Right renal cortex interstitium (tissue), 3 donors: ENCODE measurements at regions not wholly inside any gene's neighbourhood (a gene's known extent, or its start where the extent isn't known, plus 50 kb on each side); places are given as distances from the start of the nearest gene placed in this dataset.

Experiments
- DNase-seq, 3 donors: peaks; one replicate each; pipeline ENCODE4 v3.0.0-alpha.2; 2013; ENCODE audit warnings: low read depth in 3 of 3, low spot score in 2 of 3

DNA sequence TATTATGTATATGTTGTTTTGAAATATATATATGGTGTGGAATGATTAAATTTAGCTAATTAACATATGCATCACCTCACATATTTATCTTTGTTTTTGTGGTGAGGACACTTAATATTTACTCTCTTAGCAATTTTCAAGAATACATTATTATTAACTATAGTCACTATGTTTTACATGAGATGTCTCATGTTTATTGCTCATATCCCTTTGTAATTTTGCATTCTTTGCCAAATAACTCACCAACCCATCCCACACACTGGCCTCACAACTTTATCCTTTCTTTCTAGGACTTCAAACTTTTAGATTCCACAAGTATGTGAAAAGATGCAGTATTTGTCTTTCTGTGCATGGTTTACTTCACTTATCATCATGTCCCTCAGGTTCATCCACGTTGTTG lies 950.2 kb upstream of the CADM2 start:
- no peak for DNase-seq

- DNase-seq: no peak
Measured at GRCh38 chr3:84023842-84024241, 934.9 kb upstream of the CADM2 start.

DNA sequence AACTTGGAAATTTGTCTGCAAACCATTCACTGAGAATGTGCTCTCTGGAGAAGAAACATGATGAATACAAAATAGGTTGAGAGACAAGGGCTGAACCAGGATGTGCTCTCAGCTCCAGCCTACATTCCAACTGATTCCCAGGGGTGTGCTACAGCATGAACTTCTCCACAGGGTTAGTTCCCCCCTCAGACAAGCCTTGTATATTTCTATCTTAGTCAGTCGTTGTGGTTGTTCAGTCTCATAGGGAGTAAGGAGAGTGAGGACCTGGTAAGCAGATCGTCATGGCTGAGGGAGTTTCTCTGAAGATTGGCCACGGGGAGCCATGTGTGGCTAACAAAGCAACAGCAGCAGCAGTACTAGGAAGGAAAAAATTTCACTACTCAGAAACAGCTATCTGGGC lies 919.7 kb upstream of the CADM2 start:
- no peak for DNase-seq

DNA sequence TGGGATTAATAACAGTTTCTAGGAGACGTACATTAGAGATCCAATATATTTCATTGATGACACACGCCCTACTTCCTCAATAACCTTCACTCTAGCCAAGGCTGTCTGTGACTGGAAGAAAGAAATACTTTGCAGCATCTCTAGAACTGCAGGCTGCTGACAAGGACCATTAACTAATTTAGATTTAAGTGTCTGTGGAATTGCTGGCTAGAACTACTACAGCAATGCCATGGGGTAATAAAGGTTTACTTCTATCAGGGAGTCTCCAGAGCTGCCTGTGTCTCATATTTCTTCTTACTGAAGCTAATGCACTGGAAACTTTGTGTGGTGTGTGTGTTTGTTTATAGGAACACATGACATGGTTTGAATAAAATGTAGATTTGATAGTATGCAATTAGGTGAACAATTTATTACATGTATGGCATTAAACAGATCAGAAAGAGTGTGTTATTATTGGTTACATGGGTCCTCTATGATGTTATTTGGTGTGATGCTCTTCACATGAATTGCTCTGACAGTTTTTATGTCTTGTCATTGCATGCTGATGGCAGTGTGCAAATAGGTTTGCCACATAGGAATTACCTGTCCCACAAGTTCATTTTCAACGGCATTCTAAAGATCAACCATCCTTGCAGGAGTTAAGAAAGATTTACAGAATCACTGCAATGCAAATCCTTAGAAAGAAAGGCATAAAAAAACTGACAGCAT lies 916.2 kb upstream of the CADM2 start:
- peak in 1 of 3 donors; percentile 8 for DNase-seq

GRCh38 chr3:84066915-84067314 lies 891.9 kb upstream of the CADM2 start:
- no peak for DNase-seq

- DNase-seq: no peak
Measured at GRCh38 chr3:84073664-84074063, 885.1 kb upstream of the CADM2 start.

DNA sequence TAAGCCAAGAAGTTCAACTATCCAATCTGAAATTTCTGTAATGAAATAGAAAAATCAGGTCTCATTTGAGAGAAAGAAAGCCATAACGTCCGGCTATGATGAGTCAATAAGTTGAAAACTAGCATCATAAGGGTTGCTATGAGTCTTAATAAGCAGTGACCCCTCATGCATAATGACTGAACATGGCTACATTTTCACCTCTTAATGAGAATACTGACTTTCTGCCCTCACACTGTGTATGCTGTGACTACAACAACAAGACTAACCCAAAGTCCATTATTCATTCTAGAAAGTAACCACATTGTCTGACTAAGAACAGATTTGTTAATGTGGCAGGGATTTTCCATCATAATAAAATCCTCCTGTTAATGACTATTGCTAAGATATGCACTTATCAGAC lies 884.0 kb upstream of the CADM2 start:
- DNase-seq: no peak

GRCh38 chr3:84077479-84077878 lies 881.3 kb upstream of the CADM2 start:
- no peak for DNase-seq

GRCh38 chr3:84082726-84083125 lies 876.1 kb upstream of the CADM2 start:
- no peak for DNase-seq

DNA sequence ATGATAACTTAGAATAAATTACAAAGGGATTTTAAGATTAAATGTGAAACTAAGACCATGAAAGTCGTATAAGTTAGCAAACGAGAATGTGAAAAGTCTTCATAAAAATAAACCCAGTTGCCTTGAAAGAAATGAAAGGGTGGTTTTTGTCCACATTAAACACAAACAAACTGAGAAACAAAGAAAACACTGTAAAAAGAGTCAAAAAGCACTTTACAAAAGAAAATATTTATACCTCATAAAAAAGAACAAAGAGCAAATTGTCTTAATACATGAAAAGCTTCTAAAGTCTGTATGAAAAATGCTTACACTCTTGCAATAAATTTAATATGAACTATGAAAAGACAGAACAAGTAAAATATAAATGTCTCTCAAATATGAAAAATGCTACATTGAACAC lies 865.9 kb upstream of the CADM2 start:
- DNase-seq: no peak

DNA sequence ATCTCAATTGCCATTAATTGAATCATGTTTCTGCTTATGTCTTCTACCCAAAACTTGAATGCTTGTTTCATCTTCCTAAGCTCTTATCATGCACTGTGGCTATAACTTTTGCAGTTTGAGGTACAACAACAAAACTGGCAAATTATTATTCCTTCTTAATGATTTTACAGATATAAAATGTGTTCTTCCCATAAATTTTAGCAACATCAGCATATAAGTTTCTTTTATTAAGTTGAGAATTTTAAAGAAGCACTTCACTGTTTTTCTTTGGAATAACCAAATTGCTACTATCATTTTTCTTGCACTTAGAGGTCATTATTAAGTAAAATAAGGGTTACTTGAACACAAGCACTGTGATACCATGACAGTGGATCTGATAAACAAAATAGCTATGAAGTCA lies 862.6 kb upstream of the CADM2 start:
- DNase-seq: no peak

DNA sequence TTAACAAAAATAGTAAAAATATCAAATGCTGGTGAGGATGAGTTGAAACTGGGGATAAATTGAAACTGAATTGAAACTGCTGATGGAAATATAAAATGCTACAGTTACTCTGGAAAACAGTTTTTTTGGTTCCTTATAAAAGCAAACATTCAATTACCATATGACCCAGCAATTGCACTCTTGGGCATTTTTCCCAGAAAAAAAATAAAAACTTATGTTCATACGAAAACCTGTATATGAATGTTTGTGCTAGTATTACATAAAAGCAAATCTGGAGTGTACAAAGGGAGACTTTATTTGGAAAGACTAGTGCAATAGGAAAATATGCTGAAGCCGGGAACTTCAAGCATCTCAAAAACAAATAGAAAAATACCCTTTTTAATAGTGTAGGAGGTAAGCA lies 857.9 kb upstream of the CADM2 start:
- DNase-seq: no peak

GRCh38 chr3:84108442-84108971 lies 850.3 kb upstream of the CADM2 start:
- DNase-seq: no peak

DNA sequence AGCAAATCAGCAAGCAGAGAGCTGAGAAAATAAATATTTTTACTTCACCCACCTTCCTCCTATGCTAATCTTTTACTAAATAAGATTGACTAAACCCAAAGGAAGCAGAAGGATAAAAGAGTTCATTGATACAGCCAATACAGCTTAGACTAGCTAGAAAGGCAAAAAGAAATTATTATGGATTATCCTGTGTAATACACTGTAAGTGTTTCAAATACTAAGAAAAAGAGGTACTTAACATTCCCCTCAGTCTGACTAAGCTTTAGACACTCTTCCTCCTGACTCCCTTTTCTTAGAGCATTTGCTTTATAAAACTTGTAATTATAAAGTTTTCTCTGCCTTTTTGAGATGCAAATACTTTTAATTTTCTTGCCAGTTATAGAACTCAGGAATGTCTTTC lies 848.9 kb upstream of the CADM2 start:
- no peak for DNase-seq

DNA sequence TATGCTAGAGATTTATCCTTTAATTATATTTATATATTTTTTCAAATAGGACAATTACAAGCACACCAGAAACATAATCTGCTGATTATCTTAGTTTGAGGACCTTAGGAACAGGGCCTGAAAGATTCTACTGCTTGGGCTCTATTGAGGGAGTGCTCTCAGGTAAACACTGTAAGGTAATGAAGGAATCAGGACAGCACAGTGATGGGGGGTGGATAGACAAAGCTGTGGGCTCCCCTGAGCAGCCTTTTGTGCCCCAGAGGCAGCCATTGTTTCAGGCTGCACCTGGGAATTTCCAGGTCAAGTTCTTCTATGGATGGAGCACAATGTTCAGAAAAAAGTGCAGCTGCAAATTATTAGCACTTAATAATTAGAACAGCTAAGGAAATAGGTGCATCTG lies 848.0 kb upstream of the CADM2 start:
- no peak for DNase-seq

GRCh38 chr3:84125201-84125721 lies 833.5 kb upstream of the CADM2 start:
- no peak for DNase-seq

- DNase-seq: no peak
Measured at GRCh38 chr3:84125760-84126159, 833.0 kb upstream of the CADM2 start.

DNA sequence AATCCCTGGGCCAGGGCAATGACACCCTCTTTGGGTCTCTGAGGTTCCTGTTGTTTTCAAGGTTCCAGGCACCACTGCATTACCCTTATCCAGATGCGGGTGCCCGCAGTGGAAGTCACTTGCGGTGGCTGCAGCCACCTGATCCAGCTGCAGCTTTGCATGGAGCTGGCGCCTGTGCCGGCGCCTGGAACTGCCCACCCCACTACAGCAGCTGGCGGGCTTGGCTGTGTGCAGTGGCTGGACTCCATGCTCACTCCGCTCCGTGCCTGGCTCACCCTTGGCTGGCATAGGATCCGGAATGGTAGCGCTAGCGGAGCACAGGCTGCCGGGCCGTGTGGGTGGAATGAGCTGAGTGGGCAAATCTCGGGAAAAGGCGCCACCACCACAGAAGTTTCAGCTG lies 832.6 kb upstream of the CADM2 start:
- DNase-seq: no peak

DNA sequence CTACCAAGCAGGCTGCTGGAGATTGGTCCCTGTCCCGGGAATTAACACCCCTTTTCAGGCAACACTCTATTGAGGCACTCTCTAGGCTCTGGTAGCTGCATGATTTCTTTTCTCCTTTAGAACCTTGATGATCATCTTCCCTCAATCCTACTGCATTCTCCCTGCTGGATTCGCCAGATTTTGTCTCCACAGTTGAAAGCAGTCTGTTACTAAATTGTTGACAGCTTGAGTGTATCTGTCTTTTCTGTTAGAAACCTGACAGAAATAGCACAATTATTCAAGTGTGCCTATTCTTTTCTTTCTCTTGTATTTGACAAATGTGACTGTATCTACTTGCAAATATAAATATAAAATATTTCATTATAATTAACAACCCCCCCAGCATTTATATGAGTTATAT lies 830.8 kb upstream of the CADM2 start:
- no peak for DNase-seq

GRCh38 chr3:84136425-84136824 lies 822.4 kb upstream of the CADM2 start:
- no peak for DNase-seq

DNA sequence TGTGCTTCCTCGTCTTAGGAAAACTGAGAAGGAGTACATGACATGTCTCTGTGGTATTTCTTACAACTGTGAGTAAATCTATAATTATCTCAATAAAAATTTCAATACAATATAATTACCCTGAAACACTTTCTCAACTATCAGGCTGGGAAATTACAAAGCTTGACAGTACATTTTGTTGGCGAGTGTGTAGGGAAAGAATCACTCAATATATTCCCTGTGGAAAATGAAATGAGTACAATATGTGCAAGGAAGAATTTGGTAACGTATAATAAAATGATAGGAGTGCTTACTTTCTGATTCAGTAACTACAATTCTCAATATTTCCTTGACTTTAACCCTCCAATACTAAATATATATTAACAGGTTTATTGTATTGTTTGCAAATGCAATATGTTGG lies 818.2 kb upstream of the CADM2 start:
- DNase-seq: no peak

GRCh38 chr3:84141571-84141970 lies 817.2 kb upstream of the CADM2 start:
- no peak for DNase-seq

DNA sequence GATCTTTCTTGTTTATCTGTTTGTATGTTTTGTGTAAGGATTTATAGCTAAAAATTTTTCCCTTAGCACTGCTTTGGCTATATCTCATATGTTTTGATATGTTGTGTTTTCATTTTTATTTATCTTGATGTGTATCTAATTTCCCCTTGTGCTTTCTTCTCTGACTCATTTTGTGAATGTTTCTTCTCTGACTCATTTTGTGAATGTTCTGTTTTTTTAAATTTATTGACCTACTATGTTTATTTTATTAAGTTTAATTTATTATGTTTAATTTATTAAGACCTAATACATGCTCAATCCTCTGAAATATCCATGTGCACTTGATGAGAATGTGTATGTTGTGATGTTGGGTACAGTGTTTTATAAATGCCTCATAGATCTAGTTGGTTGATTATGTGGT lies 793.5 kb upstream of the CADM2 start:
- DNase-seq: no peak
